ENCODE measurements at regions not wholly inside any gene's neighbourhood (a gene's known extent, or its start where the extent isn't known, plus 50 kb on each side); places are given as distances from the start of the nearest gene placed in this dataset.

GRCh38 chr16:58970775-58971174 is 236.7 kb upstream of the GOT2 start:
- TF ChIP-seq CTCF (conservative IDR thresholded peaks at IDR 0.05) (no peak), ZFX (IDR thresholded peaks at IDR 0.05) (no peak)
